ENCODE measurements at regions not wholly inside any gene's neighbourhood (a gene's known extent, or its start where the extent isn't known, plus 50 kb on each side); places are given as distances from the start of the nearest gene placed in this dataset.

DNA sequence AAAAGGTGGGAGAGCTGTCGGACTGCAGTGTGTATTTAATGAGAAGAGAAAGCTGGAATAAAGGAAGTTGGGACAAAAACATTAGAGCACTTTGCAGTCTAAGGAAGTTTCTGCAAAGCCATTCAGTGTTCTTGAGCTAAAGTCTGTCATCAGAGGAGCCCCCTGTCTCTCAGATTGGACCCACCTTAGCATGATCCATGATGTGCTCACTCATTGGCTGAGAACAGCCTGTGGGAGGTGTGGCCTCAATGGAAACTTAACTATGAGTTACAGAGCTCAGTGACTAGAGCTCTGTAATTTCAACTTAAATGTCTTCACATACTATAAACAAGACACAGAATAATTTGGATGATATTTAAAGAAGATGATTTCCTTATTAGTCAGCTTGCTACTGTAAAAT, 437.0 kb downstream of the BTBD3 start:
- TF ChIP-seq, protein P1, sequence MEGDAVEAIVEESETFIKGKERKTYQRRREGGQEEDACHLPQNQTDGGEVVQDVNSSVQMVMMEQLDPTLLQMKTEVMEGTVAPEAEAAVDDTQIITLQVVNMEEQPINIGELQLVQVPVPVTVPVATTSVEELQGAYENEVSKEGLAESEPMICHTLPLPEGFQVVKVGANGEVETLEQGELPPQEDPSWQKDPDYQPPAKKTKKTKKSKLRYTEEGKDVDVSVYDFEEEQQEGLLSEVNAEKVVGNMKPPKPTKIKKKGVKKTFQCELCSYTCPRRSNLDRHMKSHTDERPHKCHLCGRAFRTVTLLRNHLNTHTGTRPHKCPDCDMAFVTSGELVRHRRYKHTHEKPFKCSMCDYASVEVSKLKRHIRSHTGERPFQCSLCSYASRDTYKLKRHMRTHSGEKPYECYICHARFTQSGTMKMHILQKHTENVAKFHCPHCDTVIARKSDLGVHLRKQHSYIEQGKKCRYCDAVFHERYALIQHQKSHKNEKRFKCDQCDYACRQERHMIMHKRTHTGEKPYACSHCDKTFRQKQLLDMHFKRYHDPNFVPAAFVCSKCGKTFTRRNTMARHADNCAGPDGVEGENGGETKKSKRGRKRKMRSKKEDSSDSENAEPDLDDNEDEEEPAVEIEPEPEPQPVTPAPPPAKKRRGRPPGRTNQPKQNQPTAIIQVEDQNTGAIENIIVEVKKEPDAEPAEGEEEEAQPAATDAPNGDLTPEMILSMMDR (IDR thresholded peaks at IDR 0.05): no peak
- TF ChIP-seq POLR2A (IDR thresholded peaks at IDR 0.05): no peak

Measured in lower leg skin (tissue), 3 donors.